ENCODE measurements at regions not wholly inside any gene's neighbourhood (a gene's known extent, or its start where the extent isn't known, plus 50 kb on each side); places are given as distances from the start of the nearest gene placed in this dataset.

DNA sequence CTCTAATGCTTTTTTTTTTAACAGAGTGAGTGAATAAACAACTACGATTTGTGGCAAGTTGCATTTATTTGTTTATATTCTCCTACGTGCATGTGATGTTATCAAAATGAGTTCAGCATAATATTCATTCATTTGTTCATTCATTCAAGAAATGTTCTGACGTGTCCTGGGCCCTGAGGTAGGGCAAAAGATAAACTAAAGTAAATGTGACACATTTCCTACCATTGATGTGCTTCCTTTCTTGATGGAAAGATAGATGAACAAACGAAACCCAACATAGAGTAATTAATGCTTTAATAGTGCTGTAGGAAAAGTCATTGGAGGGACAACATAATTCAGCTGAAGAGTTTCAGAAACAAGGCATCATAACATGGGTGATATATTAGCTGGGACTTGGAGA, 261.5 kb upstream of the KCNMB2 start:
- TF ChIP-seq, protein P1, sequence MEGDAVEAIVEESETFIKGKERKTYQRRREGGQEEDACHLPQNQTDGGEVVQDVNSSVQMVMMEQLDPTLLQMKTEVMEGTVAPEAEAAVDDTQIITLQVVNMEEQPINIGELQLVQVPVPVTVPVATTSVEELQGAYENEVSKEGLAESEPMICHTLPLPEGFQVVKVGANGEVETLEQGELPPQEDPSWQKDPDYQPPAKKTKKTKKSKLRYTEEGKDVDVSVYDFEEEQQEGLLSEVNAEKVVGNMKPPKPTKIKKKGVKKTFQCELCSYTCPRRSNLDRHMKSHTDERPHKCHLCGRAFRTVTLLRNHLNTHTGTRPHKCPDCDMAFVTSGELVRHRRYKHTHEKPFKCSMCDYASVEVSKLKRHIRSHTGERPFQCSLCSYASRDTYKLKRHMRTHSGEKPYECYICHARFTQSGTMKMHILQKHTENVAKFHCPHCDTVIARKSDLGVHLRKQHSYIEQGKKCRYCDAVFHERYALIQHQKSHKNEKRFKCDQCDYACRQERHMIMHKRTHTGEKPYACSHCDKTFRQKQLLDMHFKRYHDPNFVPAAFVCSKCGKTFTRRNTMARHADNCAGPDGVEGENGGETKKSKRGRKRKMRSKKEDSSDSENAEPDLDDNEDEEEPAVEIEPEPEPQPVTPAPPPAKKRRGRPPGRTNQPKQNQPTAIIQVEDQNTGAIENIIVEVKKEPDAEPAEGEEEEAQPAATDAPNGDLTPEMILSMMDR (IDR thresholded peaks at IDR 0.05; ENCODE audit: insufficient read depth, missing control alignments) = no peak
- DNase-seq (ENCODE audit: insufficient read length, low spot score) = no peak
- no peak for FAIRE-seq

DNA sequence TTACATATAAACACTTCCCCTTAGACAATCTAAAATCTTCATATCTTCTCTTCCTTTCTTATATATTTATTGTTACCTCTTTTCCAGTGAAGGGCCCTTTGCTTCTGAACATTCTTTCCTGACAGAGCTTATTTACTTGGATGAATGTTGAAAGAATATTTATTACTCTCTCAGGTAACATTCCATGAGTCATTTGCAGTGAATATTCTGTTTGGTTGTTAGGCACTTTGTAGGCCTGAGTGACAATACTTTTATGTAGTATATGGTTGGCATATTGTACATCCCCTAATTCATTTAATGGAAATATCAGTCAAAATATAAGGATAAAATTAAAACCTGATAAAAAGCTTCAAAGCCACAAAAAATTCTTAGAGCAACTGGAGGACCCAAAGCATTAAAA, 260.9 kb upstream of the KCNMB2 start:
- DNase-seq (ENCODE audit: insufficient read length, low spot score) (no peak), FAIRE-seq (no peak)
- TF ChIP-seq, protein P1 (IDR thresholded peaks at IDR 0.05; ENCODE audit: insufficient read depth, missing control alignments) = no peak

DNA sequence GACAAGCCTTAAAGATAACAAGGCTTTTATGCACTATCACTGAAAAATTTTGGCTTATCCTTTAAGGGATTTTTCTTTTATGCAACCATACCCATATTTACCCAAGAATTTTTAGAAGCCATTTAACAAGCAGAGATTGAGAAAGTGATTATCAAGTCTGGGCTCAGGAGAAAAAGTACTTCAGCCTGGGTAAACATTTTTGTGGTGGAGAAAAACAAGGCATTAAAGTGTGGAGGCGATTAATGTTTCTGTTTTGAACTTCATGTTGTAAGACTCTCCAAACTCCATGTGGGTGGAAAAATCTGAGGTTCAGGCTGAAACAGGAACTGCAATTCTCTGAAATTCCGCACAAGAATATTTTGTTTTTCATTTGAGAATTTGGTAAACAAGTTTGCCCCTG, 260.4 kb upstream of the KCNMB2 start:
- DNase-seq (ENCODE audit: insufficient read length, low spot score) (no peak), FAIRE-seq (no peak)
- TF ChIP-seq, protein P1 (IDR thresholded peaks at IDR 0.05; ENCODE audit: insufficient read depth, missing control alignments) = no peak

DNA sequence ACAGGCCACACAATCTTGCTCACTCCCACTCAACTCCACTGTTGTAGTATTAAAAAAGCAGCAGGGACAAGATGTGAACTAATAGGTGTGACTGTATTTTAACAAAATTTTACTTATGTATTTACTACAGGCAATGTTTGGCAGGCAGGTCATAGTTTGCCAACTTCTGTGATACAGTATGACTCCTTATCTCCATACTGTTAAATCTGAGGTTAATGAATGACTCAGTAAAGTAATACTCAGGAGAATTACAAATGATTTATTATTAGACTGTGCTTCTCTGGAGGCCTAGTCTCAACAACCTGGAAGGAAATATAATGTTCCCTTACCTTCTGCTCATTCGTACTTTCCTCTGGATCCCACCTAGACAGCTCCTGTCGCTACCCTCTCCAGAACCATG, 258.6 kb upstream of the KCNMB2 start:
- FAIRE-seq = no peak
- DNase-seq (ENCODE audit: insufficient read length, low spot score) = no peak
- TF ChIP-seq, protein P1 (IDR thresholded peaks at IDR 0.05; ENCODE audit: insufficient read depth, missing control alignments) = no peak

DNA sequence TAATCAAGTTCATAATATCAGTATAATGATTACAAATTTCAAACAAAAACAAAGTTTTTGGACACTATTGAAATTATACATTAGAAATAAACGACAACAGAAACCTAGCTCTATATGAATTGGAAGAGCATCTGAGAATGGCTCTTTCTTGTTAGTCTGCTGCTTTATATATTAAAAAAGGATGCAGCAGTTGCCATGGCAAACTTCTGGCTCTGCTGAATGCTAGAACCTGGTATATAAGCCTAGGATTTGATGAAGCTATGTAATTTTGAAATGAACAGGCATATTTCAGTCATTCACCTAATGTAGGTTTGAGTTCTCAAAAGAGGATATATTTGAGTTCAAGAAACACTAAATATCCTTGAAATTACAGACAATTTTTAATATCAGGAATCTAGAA, 252.7 kb upstream of the KCNMB2 start:
- TF ChIP-seq, protein P1 (IDR thresholded peaks at IDR 0.05; ENCODE audit: insufficient read depth, missing control alignments) = no peak
- DNase-seq (ENCODE audit: insufficient read length, low spot score) (no peak), FAIRE-seq (no peak)

- FAIRE-seq (no peak), DNase-seq (ENCODE audit: insufficient read length, low spot score) (no peak)
- TF ChIP-seq, protein P1 (IDR thresholded peaks at IDR 0.05; ENCODE audit: insufficient read depth, missing control alignments) = no peak
Measured at GRCh38 chr3:178284181-178284580, 252.1 kb upstream of the KCNMB2 start.

DNA sequence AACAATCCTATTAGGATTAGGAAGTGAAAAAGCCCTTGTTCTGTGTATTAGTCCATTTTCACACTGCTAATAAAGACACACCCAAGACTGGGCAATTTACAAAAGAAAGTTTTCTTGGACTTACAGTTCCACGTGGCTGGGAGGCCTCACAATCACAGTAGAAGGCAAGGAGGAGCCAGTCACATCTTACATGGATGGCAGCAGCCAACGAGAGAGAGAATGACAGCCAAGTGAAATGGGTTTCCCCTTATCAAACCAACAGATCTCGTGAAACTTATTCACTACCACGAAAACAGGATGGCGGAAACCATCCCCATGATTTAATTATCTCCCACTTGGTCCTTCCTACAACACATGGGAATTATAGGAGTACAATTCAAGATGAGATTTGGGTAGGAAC, 248.2 kb upstream of the KCNMB2 start:
- FAIRE-seq = no peak
- DNase-seq (ENCODE audit: insufficient read length, low spot score) = no peak
- TF ChIP-seq, protein P1 (IDR thresholded peaks at IDR 0.05; ENCODE audit: insufficient read depth, missing control alignments) = no peak
